Upper lobe of left lung (tissue), 4 donors: ENCODE measurements at regions not wholly inside any gene's neighbourhood (a gene's known extent, or its start where the extent isn't known, plus 50 kb on each side); places are given as distances from the start of the nearest gene placed in this dataset.

Source experiments
- POLR2A ChIP-seq, 4 donors: fragments of 450-650 bp; IDR thresholded peaks; one replicate each; pipeline ENCODE4 v1.5.1; 2016 to 2017; ENCODE audit warnings: antibody characterized with exemption in 4 of 4, mild to moderate bottlenecking in 2 of 4
- POLR2AphosphoS5 ChIP-seq, 2 donors: sonication (generic); formaldehyde crosslinking; IDR thresholded peaks; one replicate each; pipeline ENCODE4 v1.5.1; 2017; ENCODE audit warnings: antibody characterized with exemption in 2 of 2
- TF ChIP-seq, protein P1 (sequence below), 6 experiments: fragments of 450-650 bp in 4 of 6; fragments of 200-600 bp in 2 of 6; sonication (generic) in 2 of 6; IDR thresholded peaks; one replicate each; pipeline ENCODE4 v1.5.1; 2016 to 2019; ENCODE audit warnings: antibody characterized with exemption in 6 of 6

DNA sequence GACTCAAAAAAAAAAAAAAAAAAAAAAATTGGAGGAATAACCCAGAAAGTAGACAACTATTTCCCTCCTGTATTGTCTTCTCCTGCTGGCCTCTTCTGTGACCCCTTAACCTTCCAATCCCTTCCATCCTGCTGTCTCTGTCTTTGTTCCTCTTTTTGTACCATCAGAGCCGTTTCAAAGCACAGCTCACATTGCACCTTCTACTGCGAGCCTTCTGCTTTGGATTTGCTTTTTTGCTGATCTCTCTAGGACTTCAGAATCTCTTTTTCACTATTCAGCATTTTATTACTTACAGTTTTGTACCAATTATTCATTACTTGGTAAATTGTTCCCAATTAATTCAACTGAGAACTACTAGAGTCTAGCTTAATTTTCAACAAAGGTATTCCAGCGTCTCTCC lies 284.0 kb upstream of the TBL1XR1 start:
- TF ChIP-seq POLR2A (IDR thresholded peaks at IDR 0.05) = no peak
- TF ChIP-seq, protein P1, sequence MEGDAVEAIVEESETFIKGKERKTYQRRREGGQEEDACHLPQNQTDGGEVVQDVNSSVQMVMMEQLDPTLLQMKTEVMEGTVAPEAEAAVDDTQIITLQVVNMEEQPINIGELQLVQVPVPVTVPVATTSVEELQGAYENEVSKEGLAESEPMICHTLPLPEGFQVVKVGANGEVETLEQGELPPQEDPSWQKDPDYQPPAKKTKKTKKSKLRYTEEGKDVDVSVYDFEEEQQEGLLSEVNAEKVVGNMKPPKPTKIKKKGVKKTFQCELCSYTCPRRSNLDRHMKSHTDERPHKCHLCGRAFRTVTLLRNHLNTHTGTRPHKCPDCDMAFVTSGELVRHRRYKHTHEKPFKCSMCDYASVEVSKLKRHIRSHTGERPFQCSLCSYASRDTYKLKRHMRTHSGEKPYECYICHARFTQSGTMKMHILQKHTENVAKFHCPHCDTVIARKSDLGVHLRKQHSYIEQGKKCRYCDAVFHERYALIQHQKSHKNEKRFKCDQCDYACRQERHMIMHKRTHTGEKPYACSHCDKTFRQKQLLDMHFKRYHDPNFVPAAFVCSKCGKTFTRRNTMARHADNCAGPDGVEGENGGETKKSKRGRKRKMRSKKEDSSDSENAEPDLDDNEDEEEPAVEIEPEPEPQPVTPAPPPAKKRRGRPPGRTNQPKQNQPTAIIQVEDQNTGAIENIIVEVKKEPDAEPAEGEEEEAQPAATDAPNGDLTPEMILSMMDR (IDR thresholded peaks at IDR 0.05) = no peak
- no peak for TF ChIP-seq POLR2AphosphoS5 (IDR thresholded peaks at IDR 0.05)
